Activated CD4-positive, alpha-beta T cell treated with anti-CD3 and anti-CD28 coated beads, Interleukin-2, amount 10 ng/mL, durations not matched to agents 24 days and 14 days (primary cell): ENCODE measurements at regions not wholly inside any gene's neighbourhood (a gene's known extent, or its start where the extent isn't known, plus 50 kb on each side); places are given as distances from the start of the nearest gene placed in this dataset.

Experiments
- DNase-seq: peaks from one replicate; pipeline ENCODE4 v3.0.0; 2022
- H3K27ac Mint-ChIP-seq: one replicate; pipeline ENCODE4 v1.8.0; 2022; ENCODE audit warnings: mild to moderate bottlenecking, mixed read lengths
- H3K27me3 Mint-ChIP-seq: one replicate; pipeline ENCODE4 v1.8.0; 2022; ENCODE audit warnings: mixed read lengths
- H3K36me3 Mint-ChIP-seq: one replicate; pipeline ENCODE4 v1.8.0; 2022; ENCODE audit warnings: low read depth, mild to moderate bottlenecking, mixed read lengths
- H3K4me1 Mint-ChIP-seq: one replicate; pipeline ENCODE4 v1.8.0; 2021; ENCODE audit warnings: mixed read lengths
- H3K4me3 Mint-ChIP-seq: one replicate; pipeline ENCODE4 v1.8.0; 2022; ENCODE audit warnings: mild to moderate bottlenecking, moderate library complexity, mixed read lengths
- H3K9me3 Mint-ChIP-seq: one replicate; pipeline ENCODE4 v1.8.0; 2021; ENCODE audit warnings: mixed read lengths
- intact Hi-C: fragments of 100-400 bp; cut with micrococcal nuclease; formaldehyde crosslinking; loops from one replicate; pipeline ENCODE4 v1.15.1; 2023

DNA sequence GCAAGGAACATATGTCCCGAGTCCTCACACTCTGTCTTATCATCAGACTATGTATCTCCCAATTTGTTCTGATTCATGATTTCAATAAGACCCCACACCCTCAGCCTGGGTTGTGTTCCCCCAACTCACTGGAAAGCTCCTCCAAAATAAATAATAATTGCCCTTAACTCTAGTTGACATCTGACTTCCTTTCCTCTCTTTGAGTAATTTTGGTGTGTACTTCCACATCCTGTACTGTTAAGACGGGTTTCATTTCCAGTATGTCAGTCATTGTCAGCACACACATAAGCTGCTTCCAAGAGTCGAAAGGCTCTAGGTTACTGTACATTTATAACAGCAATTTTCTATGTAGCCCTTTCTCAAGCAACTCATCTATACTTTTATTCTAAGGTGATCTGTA lies 52.2 kb upstream of the C1QTNF7 start:
- H3K9me3 Mint-ChIP-seq: peaks cover 3% of the 10 kb centered on the region
- H3K36me3 Mint-ChIP-seq: no peaks in the 10 kb centered on the region
- no peak overlapping the region for H3K27ac Mint-ChIP-seq
- peaks cover 31% of the 10 kb centered on the region for H3K4me1 Mint-ChIP-seq
- peak; percentile 65 for DNase-seq
- H3K27me3 Mint-ChIP-seq: no peaks in the 10 kb centered on the region
- H3K4me3 Mint-ChIP-seq: no peak overlapping the region
- intact Hi-C loops: loop anchor here (10.0 kb wide), 1 partner anchor 269 kb away; no protein-coding TSS in a partner anchor

- no peak for DNase-seq
- no peaks in the 10 kb centered on the region for H3K36me3 Mint-ChIP-seq
- H3K27me3 Mint-ChIP-seq: no peaks in the 10 kb centered on the region
- H3K4me1 Mint-ChIP-seq: peaks cover 31% of the 10 kb centered on the region
- intact Hi-C loops: loop anchor here (10.0 kb wide), 1 partner anchor 269 kb away; no protein-coding TSS in a partner anchor
- H3K9me3 Mint-ChIP-seq: peaks cover 3% of the 10 kb centered on the region
- H3K4me3 Mint-ChIP-seq: peak overlapping the region; percentile 7
- H3K27ac Mint-ChIP-seq: no peak overlapping the region
Observed at GRCh38 chr4:15376145-15376544, 51.7 kb upstream of the C1QTNF7 start.

GRCh38 chr4:15376594-15376993 lies 51.2 kb upstream of the C1QTNF7 start:
- no peak for DNase-seq
- Mint-ChIP-seq H3K4me3 (no peak overlapping the region), H3K27me3 (no peaks in the 10 kb centered on the region), H3K36me3 (no peaks in the 10 kb centered on the region), H3K4me1 (peaks cover 31% of the 10 kb centered on the region), H3K27ac (no peak overlapping the region), H3K9me3 (peaks cover 3% of the 10 kb centered on the region)
- intact Hi-C loops: loop anchor here (10.0 kb wide), 1 partner anchor 268 kb away; no protein-coding TSS in a partner anchor
